ENCODE measurements at regions not wholly inside any gene's neighbourhood (a gene's known extent, or its start where the extent isn't known, plus 50 kb on each side); places are given as distances from the start of the nearest gene placed in this dataset.

GRCh38 chr9:81292056-81292805 lies 397.1 kb downstream of the TLE1 start:
- H3K36me3 ChIP-seq (ENCODE audit: control insufficient read depth in 2 of 2, extremely low read depth in 1 of 2, insufficient read depth in 2 of 2, low read length in 2 of 2) = no peaks in the 10 kb centered on the region
- H2AFZ ChIP-seq (ENCODE audit: low read depth, low read length) = no peak overlapping the region
- H3K9me1 ChIP-seq (replicated peaks; ENCODE audit: control insufficient read depth, extremely low read depth, insufficient read depth, low read length) = no peaks in the 10 kb centered on the region
- H3K4me1 ChIP-seq (ENCODE audit: control insufficient read depth, extremely low read depth, insufficient read depth, low read length) = no peaks in the 10 kb centered on the region
- no peak overlapping the region for H3K4me3 ChIP-seq (replicated peaks in 1 of 3; ENCODE audit: insufficient read depth in 1 of 3, low read depth in 1 of 3, low read length in 3 of 3)
- H4K20me1 ChIP-seq (replicated peaks; ENCODE audit: control insufficient read depth, extremely low read depth, insufficient read depth, low read length) = no peaks in the 10 kb centered on the region
- TF ChIP-seq FOS (IDR thresholded peaks at IDR 0.05; ENCODE audit: borderline replicate concordance, insufficient read depth, low read length) (no peak), JUN (IDR thresholded peaks at IDR 0.05; ENCODE audit: borderline replicate concordance, insufficient read depth, insufficient read length, low read depth) (no peak), EZH2 (IDR thresholded peaks at IDR 0.05; ENCODE audit: borderline replicate concordance, low read depth, low read length, severe bottlenecking) (no peak), MYC (IDR thresholded peaks at IDR 0.05; ENCODE audit: low read depth, low read length) (no peak), POLR2A (IDR thresholded peaks at IDR 0.05; ENCODE audit: low read depth, low read length) (no peak), GATA2 (IDR thresholded peaks at IDR 0.05; ENCODE audit: insufficient read depth, insufficient read length, low read depth, low read length) (no peak), POLR2AphosphoS5 (IDR thresholded peaks at IDR 0.05; ENCODE audit: insufficient read depth, low read depth, low read length) (no peak)
- TF ChIP-seq, protein P1, sequence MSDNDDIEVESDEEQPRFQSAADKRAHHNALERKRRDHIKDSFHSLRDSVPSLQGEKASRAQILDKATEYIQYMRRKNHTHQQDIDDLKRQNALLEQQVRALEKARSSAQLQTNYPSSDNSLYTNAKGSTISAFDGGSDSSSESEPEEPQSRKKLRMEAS (IDR thresholded peaks at IDR 0.05; ENCODE audit: insufficient read depth, insufficient read length) = no peak
- TF ChIP-seq, protein P2, sequence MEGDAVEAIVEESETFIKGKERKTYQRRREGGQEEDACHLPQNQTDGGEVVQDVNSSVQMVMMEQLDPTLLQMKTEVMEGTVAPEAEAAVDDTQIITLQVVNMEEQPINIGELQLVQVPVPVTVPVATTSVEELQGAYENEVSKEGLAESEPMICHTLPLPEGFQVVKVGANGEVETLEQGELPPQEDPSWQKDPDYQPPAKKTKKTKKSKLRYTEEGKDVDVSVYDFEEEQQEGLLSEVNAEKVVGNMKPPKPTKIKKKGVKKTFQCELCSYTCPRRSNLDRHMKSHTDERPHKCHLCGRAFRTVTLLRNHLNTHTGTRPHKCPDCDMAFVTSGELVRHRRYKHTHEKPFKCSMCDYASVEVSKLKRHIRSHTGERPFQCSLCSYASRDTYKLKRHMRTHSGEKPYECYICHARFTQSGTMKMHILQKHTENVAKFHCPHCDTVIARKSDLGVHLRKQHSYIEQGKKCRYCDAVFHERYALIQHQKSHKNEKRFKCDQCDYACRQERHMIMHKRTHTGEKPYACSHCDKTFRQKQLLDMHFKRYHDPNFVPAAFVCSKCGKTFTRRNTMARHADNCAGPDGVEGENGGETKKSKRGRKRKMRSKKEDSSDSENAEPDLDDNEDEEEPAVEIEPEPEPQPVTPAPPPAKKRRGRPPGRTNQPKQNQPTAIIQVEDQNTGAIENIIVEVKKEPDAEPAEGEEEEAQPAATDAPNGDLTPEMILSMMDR (IDR thresholded peaks at IDR 0.05; ENCODE audit: extremely low read depth in 1 of 2, insufficient read depth in 1 of 2, low read depth in 1 of 2, low read length in 2 of 2) = no peak
- no TSS peak for BruUV-seq (replicated peaks)
- no peaks in the 10 kb centered on the region for H3K9me3 ChIP-seq (replicated peaks; ENCODE audit: control insufficient read depth, insufficient read depth, low read length)
- DNase-seq (ENCODE audit: low read depth, low spot score) (no peak), FAIRE-seq (no peak)
- no peaks in the 10 kb centered on the region for H3K27me3 ChIP-seq (ENCODE audit: control insufficient read depth in 2 of 2, insufficient read depth in 2 of 2, low read length in 2 of 2)
- dilution Hi-C loops (cut with MboI; ENCODE audit: extremely low pct_ligation_motif_present, low sequenced_read_pairs) (no loop called here), intact Hi-C loops (cut with micrococcal nuclease) (no loop called here)
- no peak overlapping the region for H3K27ac ChIP-seq (ENCODE audit: insufficient read depth, low read depth, low read length)
- POLR2A ChIA-PET = no interaction called here
- CTCF ChIA-PET = interaction anchor here (0.6 kb wide), 1 partner anchor 19 kb away, joined by 3 read pairs; no protein-coding TSS in a partner anchor
- no peak overlapping the region for H3K9ac ChIP-seq (replicated peaks; ENCODE audit: extremely low read depth, insufficient read depth, low read length)
- no peaks in the 10 kb centered on the region for H3K79me2 ChIP-seq (ENCODE audit: control insufficient read depth, insufficient read depth, low read length)
- H3K4me2 ChIP-seq (ENCODE audit: insufficient read depth, low read length) = no peak overlapping the region
